ENCODE measurements at regions not wholly inside any gene's neighbourhood (a gene's known extent, or its start where the extent isn't known, plus 50 kb on each side); places are given as distances from the start of the nearest gene placed in this dataset.
A peak's percentile ranks its signal among the peaks of the same experiment; 100 is the strongest.
"Not testable (repeated sequence)": the region's sequence is repeated elsewhere in the genome, so short reads cannot be mapped to it uniquely, and the experiment has no call there.

DNA sequence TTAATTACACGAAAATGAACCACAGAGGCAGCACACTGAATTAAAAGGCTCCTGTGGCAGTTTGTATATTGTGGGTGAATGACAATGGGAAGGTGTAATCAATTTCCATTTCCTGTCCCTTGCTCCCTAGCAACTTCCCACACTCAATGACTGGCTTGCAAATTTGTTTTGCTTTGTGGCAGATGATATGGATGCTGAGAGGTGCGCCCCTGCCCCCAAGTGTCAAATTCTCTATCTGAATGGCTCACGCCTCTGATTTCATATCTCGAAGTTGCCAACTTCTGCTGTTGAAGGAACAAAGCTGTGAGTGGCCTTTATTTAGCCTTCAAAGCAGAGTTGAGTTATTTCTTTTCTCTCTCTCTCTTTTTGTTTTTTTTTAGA, 86.0 kb downstream of the FOXD2 start:
- no peak for DNase-seq

DNA sequence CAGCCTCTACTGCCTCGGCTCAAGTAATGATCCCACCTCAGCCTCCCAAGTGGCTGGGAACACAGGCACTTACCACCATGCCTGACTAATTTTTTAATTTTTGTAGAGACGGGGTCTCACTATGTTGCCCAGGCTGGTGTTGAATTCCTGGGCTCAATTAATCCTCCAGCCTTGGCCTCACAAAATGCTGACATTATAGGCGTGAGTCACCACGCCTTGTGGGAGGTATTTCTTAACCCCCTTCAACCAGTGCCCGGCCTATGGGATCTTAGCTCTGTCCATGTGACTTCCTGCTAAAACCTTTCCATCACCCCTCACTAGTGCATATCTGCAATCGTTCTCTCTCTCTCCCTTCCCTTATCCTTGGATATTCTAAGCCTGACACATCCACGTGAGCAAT, 86.4 kb downstream of the FOXD2 start:
- DNase-seq = peak; percentile 50

DNA sequence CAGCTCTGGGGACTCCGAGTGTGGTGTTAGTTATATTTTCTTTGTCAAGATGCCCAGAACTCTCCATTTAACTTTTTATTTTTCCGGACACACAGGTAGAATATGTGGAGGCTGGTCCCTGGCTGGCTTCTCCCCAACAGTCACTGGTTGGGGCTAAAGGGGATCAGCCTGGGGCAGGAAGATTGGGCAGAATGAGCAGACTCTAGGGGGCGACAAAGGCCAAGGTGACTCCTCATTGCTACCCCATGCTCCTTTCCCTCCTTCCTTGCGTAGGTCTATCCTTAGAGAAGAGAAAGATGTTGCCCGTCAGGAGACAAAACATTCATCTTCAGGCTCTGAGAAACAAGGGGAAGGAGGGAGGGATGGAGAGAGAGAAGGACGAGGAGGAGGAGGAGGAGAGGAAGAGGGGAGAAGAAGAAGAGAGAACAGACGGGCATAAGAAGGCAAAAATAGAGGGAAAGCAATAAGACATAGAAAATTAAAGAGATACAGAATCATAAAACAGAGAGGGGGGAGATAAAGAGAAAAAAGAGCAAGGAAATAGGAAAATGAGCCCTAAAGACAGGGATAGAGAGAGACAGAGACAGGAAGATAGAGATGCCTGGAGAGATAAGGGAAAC, 89.9 kb downstream of the FOXD2 start:
- no peak for DNase-seq

DNA sequence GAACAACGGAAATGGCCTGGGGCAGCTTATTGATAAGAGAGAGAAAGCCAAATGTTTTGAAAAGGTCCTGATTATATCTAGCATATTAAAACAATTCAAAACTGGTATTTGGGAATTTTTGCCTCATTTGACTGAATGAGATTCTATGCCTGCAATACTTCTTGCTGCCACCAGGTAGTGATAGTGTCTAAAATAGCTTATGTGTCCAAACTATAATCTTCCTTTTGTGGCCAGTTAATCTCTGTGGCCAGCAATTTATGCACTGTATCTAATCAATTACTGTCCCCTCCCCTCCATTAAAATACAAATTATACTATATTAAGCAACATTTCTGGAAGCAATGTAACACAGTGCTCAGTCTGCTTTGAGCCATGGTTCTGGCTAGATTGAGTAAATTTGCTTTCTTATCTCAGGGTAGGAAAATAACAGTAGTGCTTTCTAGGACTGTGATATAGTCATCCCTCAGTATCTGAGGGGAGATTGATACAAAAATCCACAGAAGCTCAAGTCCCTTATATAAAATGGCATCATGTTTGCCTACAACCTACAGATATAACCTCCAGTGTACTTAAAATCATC, 91.8 kb downstream of the FOXD2 start:
- peak; percentile 28 for DNase-seq

DNA sequence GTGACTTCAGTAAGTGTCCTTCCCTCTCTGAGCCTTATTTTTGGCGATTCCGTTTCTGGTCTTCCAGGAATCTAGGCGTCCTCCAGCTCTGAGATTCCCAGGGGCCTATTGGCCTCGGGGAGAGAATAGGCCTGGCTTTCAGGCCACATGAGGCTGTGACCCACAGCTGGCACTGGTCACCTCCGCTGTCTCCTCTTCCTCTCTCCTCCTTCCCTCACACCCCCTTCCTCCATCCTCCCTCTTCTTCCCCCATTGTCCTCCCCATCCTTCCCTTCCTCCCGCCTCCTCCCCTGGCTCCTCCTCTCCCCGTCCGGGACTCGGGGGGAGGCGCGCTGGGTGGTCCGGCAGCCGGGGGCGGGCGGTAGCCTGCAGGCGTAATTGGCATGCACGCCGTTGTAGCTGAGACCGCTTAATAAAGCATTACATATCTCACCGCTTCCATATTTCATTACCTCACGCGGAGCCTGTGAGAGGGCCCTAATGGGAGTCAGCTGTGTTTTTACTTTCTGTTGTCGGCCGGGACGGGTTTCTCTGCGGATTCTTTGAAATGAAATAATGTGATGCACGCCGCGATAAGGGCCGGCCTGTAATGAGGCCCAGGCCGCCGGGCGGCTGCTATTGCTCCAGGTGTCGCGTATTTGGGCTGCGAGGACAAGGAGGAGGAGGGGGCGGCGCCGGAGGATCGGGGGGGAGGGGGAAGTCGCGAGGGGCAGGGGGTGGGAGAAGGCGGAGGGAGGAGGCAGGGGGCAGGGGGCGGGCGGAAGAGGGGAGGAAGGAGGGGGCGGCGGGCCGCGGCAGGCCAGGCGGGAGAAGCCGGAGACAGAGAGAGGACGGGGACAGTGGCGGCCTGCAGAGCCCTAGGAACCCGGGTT, 95.3 kb downstream of the FOXD2 start:
- DNase-seq = peak; percentile 40

DNA sequence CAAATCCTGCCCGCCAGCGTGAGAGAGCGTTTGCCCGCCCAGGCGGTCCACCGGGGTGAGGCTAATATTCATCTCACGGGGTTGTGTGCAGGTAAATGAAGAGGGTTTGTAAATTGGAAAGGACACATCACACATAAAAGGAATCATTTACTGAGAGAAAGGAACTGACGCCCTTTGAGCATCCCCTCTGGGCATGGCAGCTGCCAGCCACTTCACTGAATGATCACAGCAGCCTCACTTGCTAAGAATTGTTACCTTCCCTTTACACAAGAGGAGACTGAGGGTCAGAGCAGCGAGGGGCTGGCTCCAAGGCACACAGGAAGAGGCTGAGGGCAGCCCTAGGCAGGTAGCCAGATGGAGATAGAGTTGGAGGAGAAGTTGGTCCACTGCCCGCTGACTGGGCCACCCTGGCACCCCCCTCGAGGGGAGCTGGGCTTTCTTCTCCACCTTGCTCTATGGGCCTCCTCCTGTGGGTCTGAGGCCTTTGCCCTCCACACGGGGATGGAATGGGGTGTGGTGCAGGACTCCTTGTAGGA, 96.0 kb downstream of the FOXD2 start:
- no peak for DNase-seq

DNA sequence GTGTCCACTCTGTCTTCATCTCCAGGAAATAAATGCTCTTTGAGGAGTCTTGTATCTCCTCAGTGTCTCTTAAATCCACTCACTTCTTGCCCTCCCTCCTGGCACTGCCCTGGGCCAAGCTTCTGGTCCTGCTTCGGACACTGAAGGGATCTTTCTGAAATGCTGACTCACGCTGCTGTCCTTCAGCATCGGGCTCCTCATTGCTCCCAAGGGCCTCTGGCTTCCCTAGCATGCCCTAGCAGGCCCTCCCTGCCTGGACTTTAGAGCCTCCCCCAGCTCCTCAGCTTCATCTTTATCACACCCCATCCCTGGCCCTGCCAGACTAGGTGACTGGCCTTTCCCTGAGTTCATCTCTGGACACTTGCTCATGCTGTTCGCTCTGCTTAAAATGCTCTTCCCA, 96.6 kb downstream of the FOXD2 start:
- DNase-seq = no peak

DNA sequence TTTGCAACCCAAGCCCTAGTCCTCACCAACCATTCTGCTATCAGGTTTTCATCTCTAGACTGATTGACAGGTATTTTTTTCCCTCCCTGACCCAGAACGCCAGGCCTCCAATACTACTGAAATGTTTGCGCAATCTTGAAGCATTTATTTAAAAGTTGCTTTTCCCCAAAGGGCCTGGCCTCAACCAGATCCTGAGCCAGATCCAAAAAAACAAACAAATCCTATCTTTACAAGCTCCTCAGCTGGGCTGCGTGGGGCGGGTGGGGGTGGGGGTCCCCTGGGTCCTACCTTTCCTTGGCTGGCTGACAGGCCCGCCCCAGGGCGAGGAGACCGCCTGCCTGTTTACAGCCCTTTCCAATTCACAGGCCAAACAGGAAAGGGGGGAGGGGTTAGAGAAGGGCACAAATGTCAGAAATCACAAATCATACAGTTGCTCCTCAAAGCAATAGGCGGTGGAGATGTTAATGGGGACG, 98.8 kb downstream of the FOXD2 start:
- DNase-seq = no peak

DNA sequence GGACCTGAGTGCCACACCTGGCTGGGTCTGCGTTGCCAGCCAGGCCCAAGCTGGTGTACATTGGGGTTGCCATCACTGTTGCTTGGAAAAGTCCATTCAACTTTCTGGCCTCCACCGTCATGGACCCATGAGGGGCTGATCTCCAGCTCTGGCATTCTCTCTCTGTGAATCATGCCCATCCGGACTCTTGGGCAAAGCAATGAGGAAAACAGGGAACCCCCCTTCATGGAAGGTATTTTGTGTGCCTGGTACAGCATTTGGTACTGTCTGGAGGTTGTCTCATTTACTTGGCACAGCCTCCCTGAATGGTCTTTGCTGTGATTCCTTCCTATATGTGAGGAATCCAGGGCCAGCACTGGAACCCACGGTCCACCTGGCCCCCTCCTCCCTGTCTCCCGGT, 99.4 kb downstream of the FOXD2 start:
- DNase-seq = no peak

DNA sequence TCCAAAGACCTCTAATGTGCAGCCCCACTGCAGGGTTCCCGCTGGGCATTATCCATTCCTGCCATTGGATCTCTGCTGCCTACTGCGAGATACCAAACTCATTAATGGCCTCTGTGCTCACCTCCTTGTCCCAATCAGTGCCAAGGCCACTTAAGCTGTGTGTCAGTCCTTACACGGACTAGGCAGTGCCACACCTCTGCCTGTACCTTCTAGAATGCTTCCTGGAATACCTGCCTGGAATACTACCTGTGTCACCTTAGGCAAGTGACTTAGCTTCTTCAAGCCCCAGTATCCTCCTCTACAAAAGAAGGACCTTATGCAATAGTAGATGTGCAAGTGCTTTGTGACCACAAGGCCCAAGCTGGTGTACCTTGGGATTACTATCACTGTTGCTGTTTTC, 100.1 kb downstream of the FOXD2 start:
- DNase-seq = no peak

DNA sequence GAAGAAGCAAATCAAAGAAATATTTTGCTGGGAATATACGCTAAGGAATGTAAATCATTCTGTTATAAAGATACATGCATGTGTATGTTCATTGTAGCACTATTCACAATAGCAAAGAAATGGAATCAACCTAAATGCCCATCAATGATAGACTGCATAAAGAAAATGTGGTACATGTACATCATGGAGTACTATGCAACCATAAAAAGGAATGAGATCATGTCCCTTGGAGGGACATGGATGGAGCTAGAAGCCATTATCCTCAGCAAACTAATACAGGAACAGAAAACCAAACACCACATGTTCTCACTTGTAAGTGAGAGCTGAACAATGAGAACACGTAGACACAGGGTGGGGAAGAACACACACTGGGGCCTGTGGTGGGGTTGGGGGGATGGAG, 100.7 kb downstream of the FOXD2 start:
- DNase-seq = not testable (repeated sequence)

DNA sequence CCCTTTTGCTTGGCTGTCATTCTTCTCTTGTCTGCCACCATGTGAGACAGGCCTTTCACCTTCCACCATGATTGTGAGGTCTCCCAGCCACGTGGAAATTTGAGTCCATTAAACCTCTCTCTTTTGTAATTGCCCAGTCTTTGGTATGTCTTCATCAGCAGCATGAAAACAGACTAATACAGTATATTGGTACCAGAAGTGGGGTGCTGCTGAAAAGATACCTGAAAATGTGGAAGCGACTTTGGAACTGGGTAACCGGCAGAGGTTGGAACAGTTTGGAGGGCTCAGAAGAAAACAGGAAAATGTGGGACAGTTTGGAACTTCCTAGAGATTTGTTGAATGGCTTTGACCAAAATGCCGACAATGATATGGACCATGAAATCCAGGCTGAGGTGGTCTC, 103.9 kb downstream of the FOXD2 start:
- not testable (repeated sequence) for DNase-seq

DNA sequence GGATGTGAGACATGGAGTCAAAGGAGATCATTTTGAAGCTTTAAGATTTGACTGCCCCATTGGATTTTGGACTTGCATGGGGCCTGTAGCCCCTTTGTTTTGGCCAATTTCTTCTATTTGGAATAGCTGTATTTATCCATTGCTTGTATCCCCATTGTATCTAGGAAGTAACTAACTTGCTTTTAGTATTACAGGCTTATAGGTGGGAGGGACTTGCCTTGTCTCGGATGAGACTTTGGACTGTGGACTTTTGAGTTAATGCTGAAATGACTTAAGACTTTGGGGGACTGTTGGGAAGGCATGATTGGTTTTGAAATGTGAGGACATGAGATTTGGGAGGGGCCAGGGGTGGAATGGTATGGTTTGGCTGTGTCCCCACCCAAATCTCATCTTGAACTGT, 105.2 kb downstream of the FOXD2 start:
- DNase-seq = not testable (repeated sequence)

DNA sequence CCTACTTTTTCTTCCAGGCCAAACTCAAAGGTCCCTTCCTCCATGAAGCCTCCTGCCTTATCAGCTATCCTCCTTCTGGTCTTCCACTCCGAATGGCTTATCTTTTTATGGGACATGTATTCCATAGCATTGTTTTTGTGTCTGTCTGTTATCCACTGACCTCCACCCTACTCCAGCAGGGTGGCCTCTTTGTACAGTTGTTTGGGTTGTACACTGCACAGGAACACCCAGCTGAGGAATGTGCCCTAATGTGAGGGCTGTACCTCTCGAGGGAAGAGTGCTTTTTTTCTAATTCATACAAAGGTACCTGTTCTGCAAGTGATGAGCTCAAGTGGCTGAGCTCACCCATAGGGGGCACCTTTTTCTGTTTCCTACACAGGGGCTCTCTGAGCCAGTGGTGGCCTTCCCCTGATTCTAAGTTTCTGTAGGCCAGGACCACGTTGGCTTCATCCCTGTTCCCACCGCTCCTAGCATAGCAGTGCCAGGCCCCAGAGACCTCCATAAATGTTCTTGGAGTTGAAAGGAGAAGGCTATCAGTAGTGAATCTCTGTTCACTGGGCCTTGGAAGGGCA, 108.2 kb downstream of the FOXD2 start:
- no peak for DNase-seq

DNA sequence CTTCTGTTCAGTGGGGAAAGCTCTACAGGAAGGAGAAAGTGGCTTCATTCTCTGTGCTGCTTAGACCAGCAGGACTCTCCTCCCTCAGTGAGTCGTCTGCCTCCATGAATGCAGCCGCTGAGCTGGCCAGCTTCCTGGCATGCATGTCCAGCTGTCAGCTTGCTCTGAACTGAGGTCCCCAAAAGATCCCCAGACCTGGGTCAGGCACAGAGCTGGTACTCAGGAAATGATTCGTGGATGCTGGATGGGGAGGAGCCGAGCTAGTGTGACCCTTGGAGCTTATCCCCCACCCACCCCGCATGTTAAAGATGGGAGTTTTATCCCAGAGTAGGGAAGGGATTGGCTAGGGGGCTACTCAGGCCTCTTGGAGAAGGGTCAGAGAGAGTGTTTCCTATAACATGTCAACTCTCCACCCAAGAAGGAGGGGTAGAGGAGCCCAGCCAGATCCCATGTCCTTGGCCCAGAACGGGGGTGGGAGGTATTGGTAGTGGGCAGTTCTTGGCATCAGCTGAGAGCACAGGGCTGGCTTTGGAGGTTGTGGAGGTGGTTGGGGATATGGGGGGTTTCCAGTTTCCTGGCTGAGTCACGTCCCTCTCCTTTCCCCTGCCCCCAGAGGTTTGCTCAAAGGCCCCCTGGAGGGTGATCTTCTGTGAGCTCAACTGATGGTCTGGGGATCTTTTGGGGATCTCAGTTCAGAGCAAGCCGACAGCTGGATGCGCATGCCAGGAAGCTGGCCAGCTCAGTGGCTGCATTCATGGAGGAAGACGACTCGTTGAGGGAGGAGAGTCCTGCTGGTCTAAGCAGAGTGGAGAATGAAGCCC, 110.1 kb downstream of the FOXD2 start:
- no peak for DNase-seq

DNA sequence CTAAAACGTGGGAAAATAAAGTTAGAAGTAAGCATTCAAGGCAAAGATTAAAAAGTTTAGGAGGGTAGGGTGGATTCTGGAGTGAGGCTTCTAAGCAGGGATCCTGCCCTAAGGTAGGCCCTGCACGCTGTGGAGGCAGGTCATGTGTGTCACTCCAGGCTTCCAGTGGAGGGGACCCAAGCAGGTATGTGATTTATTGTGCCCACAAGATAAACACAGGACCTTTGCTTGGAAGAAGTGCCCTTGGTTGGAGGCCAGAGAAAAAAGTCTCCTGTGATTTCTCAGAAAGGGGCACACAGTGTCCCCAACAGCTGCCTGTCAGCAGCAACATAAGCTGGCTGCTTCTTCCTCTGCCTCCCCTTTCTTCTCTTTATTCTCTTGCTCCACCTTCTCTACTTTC, 110.8 kb downstream of the FOXD2 start:
- DNase-seq = no peak

DNA sequence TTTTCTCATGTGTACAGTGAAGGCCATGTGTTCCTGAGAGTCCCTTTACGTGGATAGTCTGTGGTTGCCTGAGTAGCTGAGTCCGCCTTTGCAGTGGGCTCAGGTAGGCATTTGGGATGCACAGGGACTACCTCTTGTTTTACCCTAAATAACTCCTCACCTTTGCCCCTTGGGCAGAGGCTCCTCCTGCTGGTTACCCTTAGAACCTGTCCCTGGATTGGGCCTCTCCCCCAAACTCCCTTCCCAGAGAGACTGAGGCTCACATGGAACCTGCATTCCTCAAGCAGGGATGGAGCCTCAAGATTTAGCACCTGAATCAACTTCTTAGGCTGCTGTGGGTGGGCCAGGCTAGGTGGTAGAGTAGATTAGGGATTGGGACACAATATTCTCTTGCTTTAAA, 111.7 kb downstream of the FOXD2 start:
- no peak for DNase-seq

DNA sequence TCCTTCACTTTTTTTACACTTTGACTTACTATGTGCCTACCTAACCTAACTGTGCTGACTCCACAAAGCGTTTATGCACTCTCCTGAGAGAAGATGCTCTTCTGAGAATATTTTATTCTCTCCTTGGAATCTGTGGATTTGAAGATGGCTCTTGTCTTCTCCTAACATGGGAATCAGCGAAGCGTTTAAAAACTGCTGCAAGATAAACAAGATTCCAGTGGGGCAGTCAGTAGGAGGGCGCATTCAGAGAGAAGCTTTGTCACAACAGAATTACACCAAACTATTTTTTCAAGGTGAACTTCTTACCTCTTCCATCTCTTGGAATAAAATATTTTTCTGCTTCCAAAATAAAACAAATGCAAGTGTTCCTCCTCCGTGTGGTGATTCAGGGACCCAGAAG, 113.1 kb downstream of the FOXD2 start:
- no peak for DNase-seq

DNA sequence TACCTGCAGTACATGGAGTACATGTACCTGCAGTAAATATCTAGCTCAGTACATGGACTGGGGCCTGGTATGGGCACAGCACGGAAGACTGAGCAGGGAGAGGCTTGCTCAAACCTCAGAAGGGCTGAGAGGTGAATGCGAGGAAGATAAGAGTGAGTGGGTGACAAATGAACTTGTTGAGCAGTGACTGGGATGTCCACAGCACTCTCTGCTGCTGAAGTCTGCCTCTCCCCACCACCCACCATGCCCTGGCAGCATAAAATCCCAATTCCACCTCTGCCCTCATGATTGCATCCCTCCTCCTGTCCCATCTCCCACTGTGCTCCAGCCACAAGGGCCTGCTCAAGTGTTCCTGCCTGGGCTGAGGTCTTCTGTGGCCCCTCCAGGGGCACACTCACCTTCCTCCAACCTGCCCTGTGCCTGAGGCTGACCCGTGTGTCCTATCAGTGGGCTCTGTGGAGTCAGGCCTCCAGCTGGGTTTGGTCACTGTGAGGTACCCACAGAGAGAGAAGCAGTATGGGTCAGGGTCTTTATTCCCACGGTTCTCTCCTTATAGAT, 114.2 kb downstream of the FOXD2 start:
- no peak for DNase-seq

DNA sequence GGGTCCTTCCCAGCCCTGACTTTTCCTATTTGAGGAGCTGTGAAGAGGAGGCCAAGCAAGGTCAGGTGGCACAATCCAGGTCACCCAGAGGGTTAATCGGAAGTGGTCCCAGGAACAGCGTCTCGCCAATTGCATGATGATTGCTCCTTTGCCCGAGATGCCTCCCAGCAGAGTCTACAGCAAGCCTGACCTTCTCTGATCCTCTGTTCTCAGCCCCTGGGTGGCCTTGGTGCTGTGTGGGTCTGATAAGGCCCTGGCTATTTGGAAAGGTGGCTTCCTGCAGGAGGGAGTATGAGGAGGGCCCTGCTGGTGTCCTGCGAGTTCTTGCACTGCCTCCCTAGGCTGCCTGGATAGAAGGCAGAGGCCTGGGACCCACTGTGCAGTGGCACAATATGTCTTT, 116.2 kb downstream of the FOXD2 start:
- DNase-seq = no peak

DNA sequence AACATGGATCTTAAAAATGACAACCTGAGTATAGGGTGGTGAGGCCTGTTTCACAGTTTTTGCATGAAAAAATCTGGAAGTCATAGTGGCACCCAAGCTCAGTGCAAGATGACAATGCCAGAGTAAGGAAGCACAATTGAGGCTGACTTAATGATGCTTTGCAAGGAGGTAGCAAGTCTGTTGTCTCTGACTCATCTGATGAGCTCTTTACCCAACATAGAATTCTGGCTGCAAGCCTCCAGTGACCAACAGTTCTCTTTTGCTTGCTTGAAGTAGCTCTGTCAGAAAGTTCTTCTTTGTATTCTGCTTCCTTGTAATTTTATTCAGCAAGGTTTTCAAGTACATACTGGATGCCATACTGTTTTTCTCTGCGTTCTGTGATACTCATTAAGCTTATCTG, 117.1 kb downstream of the FOXD2 start:
- no peak for DNase-seq

DNA sequence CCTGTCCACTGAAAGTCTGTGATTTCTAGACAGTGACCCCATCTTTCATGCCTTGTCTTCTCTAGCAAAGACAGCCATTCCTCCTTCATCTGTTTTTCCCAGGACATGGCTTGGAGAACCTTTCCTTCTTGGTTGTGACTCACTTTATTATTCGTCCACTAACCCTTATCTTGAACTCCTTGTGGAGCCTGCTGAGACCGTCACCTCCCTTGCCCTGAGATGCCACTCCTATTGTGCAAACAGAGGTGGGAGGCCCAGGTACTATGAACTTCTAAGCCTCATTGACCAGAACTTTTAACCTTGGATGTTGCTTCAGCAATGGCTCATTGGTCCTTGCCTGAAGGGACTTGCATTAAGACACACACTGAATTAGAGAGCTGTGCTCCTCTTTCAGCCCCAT, 117.5 kb downstream of the FOXD2 start:
- no peak for DNase-seq
